ENCODE measurements at regions not wholly inside any gene's neighbourhood (a gene's known extent, or its start where the extent isn't known, plus 50 kb on each side); places are given as distances from the start of the nearest gene placed in this dataset.

DNA sequence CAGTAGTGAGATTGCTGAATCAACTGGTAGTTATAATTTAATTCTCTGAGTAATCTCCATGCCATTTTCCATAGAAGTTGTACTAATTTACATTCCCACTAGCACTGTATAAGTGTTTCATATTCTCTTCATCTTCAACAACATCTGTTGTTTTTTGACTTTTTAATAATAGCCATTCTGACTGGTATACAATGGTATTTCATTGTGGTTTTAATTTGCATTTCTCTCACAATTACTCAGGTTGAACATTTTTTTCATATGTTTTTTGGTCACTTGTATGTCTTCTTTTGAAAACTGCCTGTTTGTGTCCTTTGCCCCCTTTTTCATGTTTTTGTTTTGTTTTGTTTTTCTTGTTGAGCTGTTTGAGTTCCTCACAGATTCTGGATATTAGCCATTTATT is 880.2 kb downstream of the RAPGEF2 start:
- Histone ChIP-seq H3K36me3 (replicated peaks in 1 of 2; ENCODE audit: control insufficient read depth in 1 of 2, insufficient read depth in 2 of 2, low read length in 2 of 2) (no peaks in the 10 kb centered on the region), H3K79me2 (ENCODE audit: insufficient read depth, low read length) (no peaks in the 10 kb centered on the region), H3K4me1 (ENCODE audit: insufficient read depth, low read length) (no peaks in the 10 kb centered on the region), H3K4me3 (replicated peaks in 1 of 3; ENCODE audit: insufficient read depth in 1 of 3, low read depth in 2 of 3, low read length in 3 of 3) (no peak overlapping the region), H3K9ac (ENCODE audit: insufficient read depth, low read depth, low read length) (no peak overlapping the region), H4K20me1 (ENCODE audit: insufficient read depth, low read length) (no peaks in the 10 kb centered on the region), H3K27me3 (ENCODE audit: control insufficient read depth in 1 of 2, insufficient read depth in 2 of 2, low read length in 2 of 2) (no peaks in the 10 kb centered on the region), H3K27ac (ENCODE audit: extremely low read length, insufficient read depth, low read length) (no peak overlapping the region), H3K9me3 (ENCODE audit: low read length) (no peaks in the 10 kb centered on the region), H2AFZ (ENCODE audit: low read length) (no peak overlapping the region), H3K4me2 (ENCODE audit: low read depth, low read length) (no peak overlapping the region)
- FAIRE-seq (no peak), ATAC-seq (no peak), DNase-seq (ENCODE audit: low spot score) (no peak)
- in situ Hi-C loops (cut with HindIII; ENCODE audit: extremely low pct_ligation_motif_present, low pct_unique_long_range_greater_than_20kb) = no loop called here
- CTCF ChIA-PET (ENCODE audit: low intra/inter-chr PET ratio, low total read pairs) = no interaction called here
- POLR2A ChIA-PET = no interaction called here
- intact Hi-C loops (cut with micrococcal nuclease; ENCODE audit: unreplicated experiment) = no loop called here
- BruUV-seq (replicated peaks) = no TSS peak
- no peak for TF ChIP-seq ZNF746 (CRISPR knock-in tag; IDR thresholded peaks at IDR 0.05)
- no peak for TF ChIP-seq MLLT10 (CRISPR knock-in tag; IDR thresholded peaks at IDR 0.05)
- no peak for TF ChIP-seq GATAD1 (CRISPR knock-in tag; IDR thresholded peaks at IDR 0.05)

DNA sequence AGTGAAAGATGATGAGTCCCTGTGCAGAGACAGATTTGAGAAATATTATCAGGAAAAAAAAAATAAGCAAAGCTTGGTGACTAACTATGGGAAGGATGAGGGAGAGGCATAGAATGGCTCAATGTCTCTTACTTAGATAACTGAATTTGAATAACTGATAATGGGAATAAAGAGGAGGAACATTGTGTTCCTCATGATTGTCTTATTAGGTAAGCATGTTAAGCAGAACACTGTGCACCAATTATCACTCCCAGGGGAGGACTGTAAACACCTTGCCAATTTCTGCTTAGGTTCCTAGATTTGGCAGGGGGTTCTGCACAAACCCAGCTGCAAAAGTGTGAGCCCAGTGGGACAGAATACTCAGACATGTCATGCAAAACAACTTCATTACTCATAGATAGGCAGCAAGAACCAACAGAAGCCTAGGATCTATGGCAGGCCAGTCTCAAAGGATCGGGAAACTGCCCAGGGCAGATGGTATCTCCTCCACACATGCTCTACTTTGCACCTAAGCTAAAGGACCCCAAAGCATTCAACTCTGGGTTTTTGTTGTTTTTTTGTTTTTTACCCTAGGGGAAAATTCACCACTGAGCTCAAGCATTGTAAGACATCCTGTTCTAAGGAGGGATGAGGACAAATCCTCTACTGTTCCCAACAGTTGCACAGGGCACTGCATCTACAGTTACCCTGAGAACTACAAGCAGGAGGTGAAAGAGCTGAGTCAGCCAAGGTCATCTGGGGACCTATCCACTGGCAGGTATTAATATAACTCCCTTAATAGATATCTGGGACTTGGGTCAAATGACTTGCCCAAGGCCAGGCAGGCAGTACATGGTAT is 907.0 kb downstream of the RAPGEF2 start:
- Histone ChIP-seq H2AFZ (ENCODE audit: low read length) (no peak overlapping the region), H3K4me2 (ENCODE audit: low read depth, low read length) (no peak overlapping the region), H3K4me1 (ENCODE audit: insufficient read depth, low read length) (no peaks in the 10 kb centered on the region), H4K20me1 (ENCODE audit: insufficient read depth, low read length) (no peaks in the 10 kb centered on the region), H3K36me3 (replicated peaks in 1 of 2; ENCODE audit: control insufficient read depth in 1 of 2, insufficient read depth in 2 of 2, low read length in 2 of 2) (no peaks in the 10 kb centered on the region), H3K9ac (ENCODE audit: insufficient read depth, low read depth, low read length) (no peak overlapping the region), H3K27me3 (ENCODE audit: control insufficient read depth in 1 of 2, insufficient read depth in 2 of 2, low read length in 2 of 2) (no peaks in the 10 kb centered on the region; a peak in 1 of 5 replicates), H3K9me3 (ENCODE audit: low read length) (no peaks in the 10 kb centered on the region; the same call in 1 of the 2 replicates), H3K27ac (ENCODE audit: extremely low read length, insufficient read depth, low read length) (no peak overlapping the region), H3K4me3 (replicated peaks in 1 of 3; ENCODE audit: insufficient read depth in 1 of 3, low read depth in 2 of 3, low read length in 3 of 3) (no peak overlapping the region), H3K79me2 (ENCODE audit: insufficient read depth, low read length) (no peaks in the 10 kb centered on the region)
- TF ChIP-seq ZKSCAN8 (CRISPR knock-in tag; IDR thresholded peaks at IDR 0.05; ENCODE audit: borderline replicate concordance) (no peak), PTBP1 (IDR thresholded peaks at IDR 0.05; ENCODE audit: low read depth, low read length, poor library complexity, severe bottlenecking) (no peak), MAFK (conservative IDR thresholded peaks at IDR 0.05 in 1 of 2, IDR thresholded peaks at IDR 0.05 in 1 of 2; ENCODE audit: low read length in 2 of 2) (peak in 1 of 2 experiments; percentile 17; a peak in 1 of 4 replicates), ZSCAN31 (CRISPR knock-in tag; IDR thresholded peaks at IDR 0.05; ENCODE audit: low read depth) (no peak)
- TF ChIP-seq, protein P1, sequence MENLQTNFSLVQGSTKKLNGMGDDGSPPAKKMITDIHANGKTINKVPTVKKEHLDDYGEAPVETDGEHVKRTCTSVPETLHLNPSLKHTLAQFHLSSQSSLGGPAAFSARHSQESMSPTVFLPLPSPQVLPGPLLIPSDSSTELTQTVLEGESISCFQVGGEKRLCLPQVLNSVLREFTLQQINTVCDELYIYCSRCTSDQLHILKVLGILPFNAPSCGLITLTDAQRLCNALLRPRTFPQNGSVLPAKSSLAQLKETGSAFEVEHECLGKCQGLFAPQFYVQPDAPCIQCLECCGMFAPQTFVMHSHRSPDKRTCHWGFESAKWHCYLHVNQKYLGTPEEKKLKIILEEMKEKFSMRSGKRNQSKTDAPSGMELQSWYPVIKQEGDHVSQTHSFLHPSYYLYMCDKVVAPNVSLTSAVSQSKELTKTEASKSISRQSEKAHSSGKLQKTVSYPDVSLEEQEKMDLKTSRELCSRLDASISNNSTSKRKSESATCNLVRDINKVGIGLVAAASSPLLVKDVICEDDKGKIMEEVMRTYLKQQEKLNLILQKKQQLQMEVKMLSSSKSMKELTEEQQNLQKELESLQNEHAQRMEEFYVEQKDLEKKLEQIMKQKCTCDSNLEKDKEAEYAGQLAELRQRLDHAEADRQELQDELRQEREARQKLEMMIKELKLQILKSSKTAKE (CRISPR knock-in tag; IDR thresholded peaks at IDR 0.05; ENCODE audit: borderline replicate concordance) = no peak
- TF ChIP-seq, protein P2, sequence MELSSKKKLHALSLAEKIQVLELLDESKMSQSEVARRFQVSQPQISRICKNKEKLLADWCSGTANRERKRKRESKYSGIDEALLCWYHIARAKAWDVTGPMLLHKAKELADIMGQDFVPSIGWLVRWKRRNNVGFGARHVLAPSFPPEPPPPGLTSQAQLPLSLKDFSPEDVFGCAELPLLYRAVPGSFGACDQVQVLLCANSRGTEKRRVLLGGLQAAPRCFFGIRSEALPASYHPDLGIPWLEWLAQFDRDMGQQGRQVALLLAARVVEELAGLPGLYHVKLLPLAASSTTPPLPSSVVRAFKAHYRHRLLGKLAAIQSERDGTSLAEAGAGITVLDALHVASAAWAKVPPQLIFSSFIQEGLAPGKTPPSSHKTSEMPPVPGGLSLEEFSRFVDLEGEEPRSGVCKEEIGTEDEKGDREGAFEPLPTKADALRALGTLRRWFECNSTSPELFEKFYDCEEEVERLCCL (CRISPR knock-in tag; IDR thresholded peaks at IDR 0.05; ENCODE audit: borderline replicate concordance) = no peak
- BruUV-seq (replicated peaks) = no TSS peak
- ATAC-seq (no peak), FAIRE-seq (no peak), DNase-seq (ENCODE audit: low spot score) (no peak)
- ChIA-PET CTCF (ENCODE audit: low intra/inter-chr PET ratio, low total read pairs) (no interaction called here), POLR2A (no interaction called here)
- 0% methylated on average over 1 of the region's 1 CpG for WGBS (ENCODE audit: low lambda C conversion rate)
- in situ Hi-C loops (cut with HindIII; ENCODE audit: extremely low pct_ligation_motif_present, low pct_unique_long_range_greater_than_20kb) = no loop called here
- intact Hi-C loops (cut with micrococcal nuclease; ENCODE audit: unreplicated experiment) = no loop called here
